A549 (cell line): ENCODE measurements at regions not wholly inside any gene's neighbourhood (a gene's known extent, or its start where the extent isn't known, plus 50 kb on each side); places are given as distances from the start of the nearest gene placed in this dataset.

Experiments used
- ATAC-seq, 2 experiments: fragments of 200-7000 bp in 1 of 2; fragments of >200 bp in 1 of 2; cut with Nextera tagmentation in 1 of 2; cut with Tn5 transposase in 1 of 2; 3 replicates each; pipeline versions ENCODE4 v1.8.0 to v1.9.1; 2018 to 2020; ENCODE audit warnings: mild to moderate bottlenecking in 1 of 2, moderate library complexity in 1 of 2
- CTCF ChIA-PET: fragments of 300-600 bp; sonication (Branson Sonifier 250); formaldehyde crosslinking; extraction: SDS; loops from one replicate; lab custom pipeline; 2021; ENCODE audit warnings: antibody characterized with exemption, inconsistent platforms; lab: Yijun Ruan, JAX
- POLR2A ChIA-PET: fragments of 350-600 bp; formaldehyde crosslinking; extraction: SDS; loops from one replicate; lab custom pipeline; 2021; ENCODE audit warnings: antibody characterized with exemption, inconsistent platforms; lab: Yijun Ruan, JAX
- DNase-seq, 2 experiments: peaks; one replicate each; pipeline versions ENCODE4 v3.0.0 to v3.0.0-alpha.2; 2011 to 2016; ENCODE audit warnings: low read depth in 1 of 2, low spot score in 1 of 2
- FAIRE-seq: peaks from 2 replicates; lab custom pipeline; 2011; peaks lifted over from hg19 to GRCh38; lab: Jason Lieb, UNC
- H3K27ac ChIP-seq, 2 experiments: fragments of >200 bp; sonication (Bioruptor Twin); formaldehyde crosslinking; 3 replicates each; pipeline ENCODE4 v1.5.1; 2016 to 2017
- H3K4me1 ChIP-seq: fragments of >200 bp; sonication (Bioruptor Twin); formaldehyde crosslinking; 3 replicates; pipeline ENCODE4 v1.6.1; 2016
- H3K4me2 ChIP-seq: fragments of >200 bp; sonication (Bioruptor Twin); formaldehyde crosslinking; 3 replicates; pipeline ENCODE4 v1.6.1; 2016
- H3K4me3 ChIP-seq: fragments of >200 bp; sonication (Bioruptor Twin); formaldehyde crosslinking; 3 replicates; pipeline ENCODE4 v1.5.1; 2016
- H3K9me3 ChIP-seq: fragments of >200 bp; sonication (Bioruptor Twin); formaldehyde crosslinking; 3 replicates; pipeline ENCODE4 v1.6.1; 2016
- BCL3 ChIP-seq: fragments of >200 bp; sonication (Bioruptor Twin); formaldehyde crosslinking; IDR thresholded peaks from 3 replicates; pipeline ENCODE4 v1.6.1; 2016
- CHD2 ChIP-seq: fragments of 150-350 bp; IDR thresholded peaks from 2 replicates; pipeline ENCODE4 v1.6.1; 2014; ENCODE audit warnings: low read length; ENCODE audit not compliant: partially characterized antibody
- EHF ChIP-seq: fragments of 250-450 bp; sonication (Bioruptor Pico); IDR thresholded peaks from 2 replicates; pipeline ENCODE4 v1.5.0; 2020; ENCODE audit warnings: mild to moderate bottlenecking
- EHMT2 ChIP-seq: fragments of 200-600 bp; sonication (generic); IDR thresholded peaks from 2 replicates; pipeline ENCODE4 v1.6.1; 2016; ENCODE audit warnings: antibody characterized with exemption, low read depth, mild to moderate bottlenecking, moderate library complexity
- ESRRA ChIP-seq: fragments of 150-350 bp; IDR thresholded peaks from 2 replicates; pipeline ENCODE4 v1.6.1; 2014; ENCODE audit warnings: mild to moderate bottlenecking, low read length, borderline replicate concordance
- FOSB ChIP-seq: fragments of 250-450 bp; sonication (Bioruptor Pico); IDR thresholded peaks from 2 replicates; pipeline ENCODE4 v1.5.0; 2020; ENCODE audit warnings: mild to moderate bottlenecking, moderate library complexity
- HEYL ChIP-seq: fragments of 250-450 bp; sonication (Bioruptor Pico); IDR thresholded peaks from 2 replicates; pipeline ENCODE4 v1.8.0; 2021; ENCODE audit warnings: mild to moderate bottlenecking, moderate library complexity
- HOXB13 ChIP-seq: fragments of 250-450 bp; sonication (Bioruptor Pico); IDR thresholded peaks from 2 replicates; pipeline ENCODE4 v1.5.0; 2020; ENCODE audit warnings: low read depth, mild to moderate bottlenecking, moderate library complexity
- HOXB5 ChIP-seq: fragments of 250-450 bp; sonication (Bioruptor Pico); IDR thresholded peaks from 2 replicates; pipeline ENCODE4 v1.5.0; 2020; ENCODE audit warnings: mild to moderate bottlenecking, moderate library complexity
- JUN ChIP-seq, 2 experiments: fragments of >200 bp; sonication (Bioruptor Twin); formaldehyde crosslinking; IDR thresholded peaks; 2 replicates in 1 of 2; 3 replicates in 1 of 2; pipeline ENCODE4 v1.6.1; 2016 to 2017
- JUNB ChIP-seq: fragments of >200 bp; sonication (Bioruptor Twin); formaldehyde crosslinking; IDR thresholded peaks from 2 replicates; pipeline ENCODE4 v1.6.1; 2016
- KDM1A ChIP-seq: fragments of 200-600 bp; sonication (generic); IDR thresholded peaks from 2 replicates; pipeline ENCODE4 v1.6.1; 2016; ENCODE audit warnings: low read depth, mild to moderate bottlenecking
- NPAS2 ChIP-seq: fragments of 250-450 bp; sonication (Bioruptor Pico); IDR thresholded peaks from 2 replicates; pipeline ENCODE4 v1.8.0; 2022; ENCODE audit warnings: mild to moderate bottlenecking, moderate library complexity, borderline replicate concordance
- NR3C1 ChIP-seq: fragments of >200 bp; sonication (Bioruptor Twin); formaldehyde crosslinking; IDR thresholded peaks from 3 replicates; pipeline ENCODE4 v1.6.1; 2017
- POLR2AphosphoS2 ChIP-seq: conservative IDR thresholded peaks from 2 replicates; pipeline ENCODE4 v1.6.1; 2012; ENCODE audit warnings: low read length, improper control_type of control experiment, inconsistent platforms
- RCOR1 ChIP-seq: fragments of 150-350 bp; IDR thresholded peaks from 2 replicates; pipeline ENCODE4 v1.6.1; 2014; ENCODE audit warnings: antibody characterized with exemption, low read length, low read depth
- RFX5 ChIP-seq: fragments of 450-650 bp; IDR thresholded peaks from 2 replicates; pipeline ENCODE4 v1.7.1; 2014; ENCODE audit warnings: antibody characterized with exemption, mild to moderate bottlenecking, moderate library complexity
- SMC3 ChIP-seq: fragments of >200 bp; sonication (Bioruptor Twin); formaldehyde crosslinking; IDR thresholded peaks from 3 replicates; pipeline ENCODE4 v1.6.1; 2018; ENCODE audit warnings: inconsistent platforms
- SREBF2 ChIP-seq: fragments of 450-650 bp; IDR thresholded peaks from 2 replicates; pipeline ENCODE4 v1.6.1; 2014; ENCODE audit warnings: mild to moderate bottlenecking, moderate library complexity
- TFCP2L1 ChIP-seq: fragments of 250-450 bp; sonication (Bioruptor Pico); IDR thresholded peaks from 2 replicates; pipeline ENCODE4 v1.5.0; 2021; ENCODE audit warnings: mild to moderate bottlenecking
- TP53 ChIP-seq: fragments of 250-450 bp; sonication (Bioruptor Pico); IDR thresholded peaks from 2 replicates; pipeline ENCODE4 v1.5.0; 2021; ENCODE audit warnings: mild to moderate bottlenecking, moderate library complexity
- ZFP36 ChIP-seq: fragments of 450-650 bp; IDR thresholded peaks from 2 replicates; pipeline ENCODE4 v1.6.1; 2014; ENCODE audit warnings: borderline replicate concordance; ENCODE audit not compliant: partially characterized antibody
- WGBS: methylation state at CpG from one replicate; pipeline ENCODE4 v1.1.6; 2017; ENCODE audit errors: missing lambda C conversion rate; 5-methylcytosine and 5-hydroxymethylcytosine counted together
- TF ChIP-seq, protein P1 (sequence below): fragments of 450-650 bp; IDR thresholded peaks from 2 replicates; pipeline ENCODE4 v1.6.1; 2014; ENCODE audit warnings: antibody characterized with exemption
- TF ChIP-seq, protein P2 (sequence below): IDR thresholded peaks from 2 replicates; pipeline ENCODE4 v1.6.1; 2012

- POLR2A ChIA-PET = no interaction called here
- Histone ChIP-seq H3K9me3 (no peaks in the 10 kb centered on the region), H3K27ac (no peak overlapping the region), H3K4me2 (no peak overlapping the region), H3K4me3 (no peak overlapping the region), H3K4me1 (no peaks in the 10 kb centered on the region)
- FAIRE-seq (no peak), ATAC-seq (no peak), DNase-seq (no peak)
- CTCF ChIA-PET = no interaction called here
- TF ChIP-seq HOXB13 (CRISPR knock-in tag) (no peak), JUN (IDR thresholded peaks at IDR 0.05) (no peak), SMC3 (no peak), TFCP2L1 (CRISPR knock-in tag) (no peak), NPAS2 (CRISPR knock-in tag) (no peak), ZFP36 (no peak), SREBF2 (no peak), HOXB5 (CRISPR knock-in tag) (no peak), EHF (CRISPR knock-in tag) (no peak), RFX5 (no peak), TP53 (CRISPR knock-in tag) (no peak), KDM1A (no peak), RCOR1 (no peak), CHD2 (no peak)
- 30% methylated on average over 1 of the region's 1 CpG for WGBS
Measured at GRCh38 chr3:174613173-174613572, 246.0 kb upstream of the NAALADL2 start.

GRCh38 chr3:174614036-174614435 lies 245.1 kb upstream of the NAALADL2 start:
- Histone ChIP-seq H3K4me1 (no peaks in the 10 kb centered on the region), H3K9me3 (no peaks in the 10 kb centered on the region), H3K27ac (no peak overlapping the region), H3K4me2 (no peak overlapping the region), H3K4me3 (no peak overlapping the region)
- POLR2A ChIA-PET = no interaction called here
- ATAC-seq = no peak
- TF ChIP-seq JUN (IDR thresholded peaks at IDR 0.05) (no peak), ESRRA (no peak), SMC3 (no peak), BCL3 (no peak)
- no peak for DNase-seq
- no peak for FAIRE-seq
- CTCF ChIA-PET = no interaction called here
- WGBS = 36% methylated on average over 2 of the region's 2 CpGs

GRCh38 chr3:174618368-174619080 lies 240.6 kb upstream of the NAALADL2 start:
- no peak overlapping the region for H3K4me3 ChIP-seq
- H3K27ac ChIP-seq = no peak overlapping the region
- CTCF ChIA-PET = no interaction called here
- H3K9me3 ChIP-seq = no peaks in the 10 kb centered on the region
- 60% methylated on average over 1 of the region's 1 CpG for WGBS
- H3K4me1 ChIP-seq = no peaks in the 10 kb centered on the region
- no peak for DNase-seq
- no peak for ATAC-seq
- no peak for TF ChIP-seq POLR2AphosphoS2
- no peak for TF ChIP-seq SMC3
- TF ChIP-seq EHF (CRISPR knock-in tag) = no peak
- no peak for TF ChIP-seq NR3C1
- TF ChIP-seq, protein P1, sequence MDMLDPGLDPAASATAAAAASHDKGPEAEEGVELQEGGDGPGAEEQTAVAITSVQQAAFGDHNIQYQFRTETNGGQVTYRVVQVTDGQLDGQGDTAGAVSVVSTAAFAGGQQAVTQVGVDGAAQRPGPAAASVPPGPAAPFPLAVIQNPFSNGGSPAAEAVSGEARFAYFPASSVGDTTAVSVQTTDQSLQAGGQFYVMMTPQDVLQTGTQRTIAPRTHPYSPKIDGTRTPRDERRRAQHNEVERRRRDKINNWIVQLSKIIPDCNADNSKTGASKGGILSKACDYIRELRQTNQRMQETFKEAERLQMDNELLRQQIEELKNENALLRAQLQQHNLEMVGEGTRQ = no peak
- no peak for TF ChIP-seq HEYL
- TF ChIP-seq FOSB = no peak
- TF ChIP-seq, protein P2, sequence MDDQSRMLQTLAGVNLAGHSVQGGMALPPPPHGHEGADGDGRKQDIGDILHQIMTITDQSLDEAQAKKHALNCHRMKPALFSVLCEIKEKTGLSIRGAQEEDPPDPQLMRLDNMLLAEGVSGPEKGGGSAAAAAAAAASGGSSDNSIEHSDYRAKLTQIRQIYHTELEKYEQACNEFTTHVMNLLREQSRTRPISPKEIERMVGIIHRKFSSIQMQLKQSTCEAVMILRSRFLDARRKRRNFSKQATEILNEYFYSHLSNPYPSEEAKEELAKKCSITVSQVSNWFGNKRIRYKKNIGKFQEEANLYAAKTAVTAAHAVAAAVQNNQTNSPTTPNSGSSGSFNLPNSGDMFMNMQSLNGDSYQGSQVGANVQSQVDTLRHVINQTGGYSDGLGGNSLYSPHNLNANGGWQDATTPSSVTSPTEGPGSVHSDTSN = no peak
- no peak for TF ChIP-seq EHMT2
- TF ChIP-seq JUNB = no peak
- POLR2A ChIA-PET = no interaction called here
- no peak for FAIRE-seq
- H3K4me2 ChIP-seq = no peak overlapping the region
